GM12865 (cell line): ENCODE measurements at regions not wholly inside any gene's neighbourhood (a gene's known extent, or its start where the extent isn't known, plus 50 kb on each side); places are given as distances from the start of the nearest gene placed in this dataset.

Experiments
- DNase-seq: peaks from one replicate; pipeline ENCODE4 v3.0.0; 2010; ENCODE audit warnings: low read depth
- H3K4me3 ChIP-seq: 2 replicates; pipeline ENCODE4 v1.5.1; 2011; ENCODE audit warnings: mild to moderate bottlenecking, low read depth, low read length, control low read depth
- TF ChIP-seq, protein P1 (sequence below): IDR thresholded peaks from 2 replicates; pipeline ENCODE4 v1.5.1; 2011; ENCODE audit warnings: low read length, control low read depth, low read depth, inconsistent platforms; ENCODE audit not compliant: insufficient read depth; ENCODE audit errors: missing control alignments

DNA sequence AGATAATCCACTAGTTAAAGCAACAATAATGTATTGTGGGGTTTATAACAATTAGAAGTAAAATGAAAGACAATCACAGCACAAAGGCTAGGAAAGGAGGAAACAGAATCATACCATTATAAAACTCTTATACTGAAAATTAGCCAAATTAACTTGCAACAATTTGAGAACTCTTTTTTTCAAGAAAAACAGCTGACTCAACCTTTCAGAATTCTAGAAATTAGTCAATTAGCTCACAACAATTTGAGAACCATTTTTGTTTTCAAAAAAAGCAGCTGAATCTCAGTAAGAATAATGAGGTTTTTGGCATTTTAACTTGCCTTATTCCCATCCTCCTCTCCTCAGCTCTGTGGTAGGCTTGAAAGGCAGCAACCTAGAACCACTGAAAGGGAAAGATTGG lies 269.9 kb downstream of the NPR3 start:
- no peak overlapping the region for H3K4me3 ChIP-seq
- DNase-seq, result no peak
- TF ChIP-seq, protein P1, sequence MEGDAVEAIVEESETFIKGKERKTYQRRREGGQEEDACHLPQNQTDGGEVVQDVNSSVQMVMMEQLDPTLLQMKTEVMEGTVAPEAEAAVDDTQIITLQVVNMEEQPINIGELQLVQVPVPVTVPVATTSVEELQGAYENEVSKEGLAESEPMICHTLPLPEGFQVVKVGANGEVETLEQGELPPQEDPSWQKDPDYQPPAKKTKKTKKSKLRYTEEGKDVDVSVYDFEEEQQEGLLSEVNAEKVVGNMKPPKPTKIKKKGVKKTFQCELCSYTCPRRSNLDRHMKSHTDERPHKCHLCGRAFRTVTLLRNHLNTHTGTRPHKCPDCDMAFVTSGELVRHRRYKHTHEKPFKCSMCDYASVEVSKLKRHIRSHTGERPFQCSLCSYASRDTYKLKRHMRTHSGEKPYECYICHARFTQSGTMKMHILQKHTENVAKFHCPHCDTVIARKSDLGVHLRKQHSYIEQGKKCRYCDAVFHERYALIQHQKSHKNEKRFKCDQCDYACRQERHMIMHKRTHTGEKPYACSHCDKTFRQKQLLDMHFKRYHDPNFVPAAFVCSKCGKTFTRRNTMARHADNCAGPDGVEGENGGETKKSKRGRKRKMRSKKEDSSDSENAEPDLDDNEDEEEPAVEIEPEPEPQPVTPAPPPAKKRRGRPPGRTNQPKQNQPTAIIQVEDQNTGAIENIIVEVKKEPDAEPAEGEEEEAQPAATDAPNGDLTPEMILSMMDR, result no peak

DNA sequence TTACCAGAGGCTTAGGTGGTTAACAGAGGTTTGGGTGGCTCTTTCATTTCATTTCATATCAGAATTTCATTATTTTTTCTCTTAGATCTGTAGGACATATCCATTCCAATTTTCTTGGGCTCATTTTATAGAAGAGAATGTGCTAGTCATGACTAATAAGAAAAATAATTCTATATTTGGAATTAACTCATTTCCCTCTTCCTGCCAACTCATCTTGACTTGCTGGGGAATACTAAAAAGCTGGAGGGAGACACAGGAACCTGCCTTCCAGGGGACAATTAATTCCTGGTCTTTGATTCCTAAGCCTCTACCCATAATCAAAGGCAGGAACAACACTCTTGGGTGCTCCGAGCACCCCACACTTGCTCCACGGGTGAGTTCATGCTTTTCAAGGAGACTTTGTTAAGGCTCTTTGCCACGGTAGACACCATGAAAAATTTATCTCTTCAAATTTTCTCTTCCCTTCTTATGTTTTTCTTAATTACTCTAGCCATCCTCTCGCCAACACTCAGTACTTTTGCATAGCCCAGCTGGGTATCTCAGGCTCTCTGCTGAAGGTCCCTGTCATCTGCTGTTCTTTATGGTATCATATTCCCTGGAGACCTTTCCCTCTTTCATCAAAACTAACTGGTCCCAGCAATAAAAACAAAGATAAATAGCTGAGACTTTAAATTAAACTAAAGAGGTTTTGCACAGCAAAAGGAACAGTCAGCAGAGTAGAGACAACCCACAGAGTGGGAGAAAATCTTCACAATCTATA lies 273.9 kb downstream of the NPR3 start:
- TF ChIP-seq, protein P1, result no peak
- no peak overlapping the region for H3K4me3 ChIP-seq
- DNase-seq, result no peak

DNA sequence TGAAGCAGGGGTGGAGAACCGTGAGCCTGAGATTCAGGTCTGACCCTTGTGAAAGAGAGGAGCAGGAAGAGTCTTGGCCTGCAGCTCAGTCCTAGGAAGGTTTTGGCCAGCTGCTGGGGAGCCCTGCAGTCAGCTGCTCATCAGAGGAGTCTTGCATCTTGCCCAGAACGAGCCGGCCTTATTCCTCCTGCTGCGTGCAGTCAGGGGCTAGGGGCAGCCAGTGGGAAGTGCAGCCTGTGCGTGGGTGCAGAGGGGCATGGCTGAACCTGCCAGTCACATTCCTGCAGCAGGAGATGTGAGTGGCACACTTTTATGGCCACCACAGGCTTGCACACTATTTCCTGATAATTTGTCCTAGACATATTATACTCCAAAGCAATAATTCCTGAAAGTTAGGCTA lies 278.7 kb downstream of the NPR3 start:
- H3K4me3 ChIP-seq, result no peak overlapping the region
- TF ChIP-seq, protein P1, result no peak
- no peak for DNase-seq

DNA sequence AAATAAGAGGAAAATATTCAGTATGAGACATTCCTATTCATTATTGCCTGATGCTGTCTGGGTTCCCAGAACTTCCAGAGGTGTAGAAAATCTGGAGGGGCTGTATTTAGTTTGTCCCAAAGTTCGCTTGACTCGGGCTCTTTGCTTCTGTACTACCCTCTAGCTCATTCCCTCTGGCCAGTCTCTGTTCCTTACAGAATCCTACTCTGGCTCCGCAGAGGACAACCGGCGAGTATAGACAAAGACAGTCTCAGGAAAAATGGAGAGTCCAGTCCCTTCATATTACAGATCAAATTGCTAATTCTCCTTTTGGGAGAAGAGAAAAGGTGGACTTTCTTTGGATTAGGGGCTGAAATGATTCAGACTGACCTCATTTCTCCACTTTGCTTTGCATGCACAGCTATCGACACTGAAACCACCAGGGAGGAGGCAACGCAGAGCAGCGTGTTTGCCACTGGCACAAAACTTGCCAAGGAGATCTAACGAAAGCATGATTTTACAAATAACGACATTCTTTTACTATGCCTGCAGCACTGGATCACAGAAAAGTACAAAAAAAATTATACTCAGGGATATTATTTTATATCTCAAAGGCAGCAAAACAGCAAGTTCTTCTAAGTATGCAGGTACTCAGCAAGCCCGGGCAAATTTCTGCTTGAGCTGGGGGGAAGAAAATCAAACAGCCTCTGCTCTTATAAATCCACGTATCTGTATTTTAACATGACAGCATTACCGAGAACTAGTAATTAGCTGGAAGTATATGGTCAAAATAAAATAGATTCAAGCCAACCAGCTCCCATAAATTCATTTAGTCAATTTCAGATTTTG lies 279.7 kb downstream of the NPR3 start:
- DNase-seq, result no peak
- TF ChIP-seq, protein P1, result no peak
- H3K4me3 ChIP-seq, result no peak overlapping the region

DNA sequence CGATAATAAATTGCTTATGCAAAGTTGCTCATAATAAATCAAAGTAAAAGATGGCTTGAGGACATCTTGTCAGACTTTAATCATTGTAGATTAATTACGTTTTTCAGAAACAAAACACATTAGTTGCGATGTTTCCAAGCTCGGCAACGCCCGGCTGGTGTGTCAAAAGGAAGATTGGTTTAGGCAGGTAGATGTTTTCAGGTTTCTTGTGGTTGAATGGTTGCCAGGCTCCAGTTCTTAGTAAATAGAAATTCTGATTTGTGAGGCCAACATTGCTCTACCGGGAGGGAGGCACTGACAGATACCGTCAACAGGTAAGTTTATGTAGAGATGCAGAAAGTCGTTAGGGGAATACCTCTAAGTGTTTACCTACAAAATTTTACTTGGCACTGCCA lies 280.3 kb downstream of the NPR3 start:
- DNase-seq, result no peak
- TF ChIP-seq, protein P1, result no peak
- H3K4me3 ChIP-seq, result no peak overlapping the region

DNA sequence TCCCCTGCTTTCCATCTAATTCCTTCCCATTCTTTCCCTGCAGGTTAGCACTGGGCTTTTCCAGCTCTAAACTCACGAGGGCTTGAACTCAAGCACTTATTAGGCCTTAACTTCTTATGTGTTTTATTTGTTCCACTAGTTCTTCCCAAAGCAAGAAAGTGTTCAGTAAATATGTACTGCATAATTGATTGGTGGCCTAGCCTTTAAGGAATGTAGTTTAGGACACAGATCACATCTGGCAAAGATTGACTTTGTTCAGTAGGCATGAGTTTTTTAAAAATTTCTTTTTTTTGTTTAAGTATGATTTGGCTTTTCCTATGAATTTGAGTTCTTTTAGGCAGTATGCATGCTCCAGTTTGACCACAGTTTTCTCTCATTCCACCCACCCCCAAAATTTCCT lies 285.2 kb downstream of the NPR3 start:
- TF ChIP-seq, protein P1, result no peak
- DNase-seq, result no peak
- no peak overlapping the region for H3K4me3 ChIP-seq
